Esophagus squamous epithelium (tissue), 5 donors: ENCODE measurements at regions not wholly inside any gene's neighbourhood (a gene's known extent, or its start where the extent isn't known, plus 50 kb on each side); places are given as distances from the start of the nearest gene placed in this dataset.

Experiments
- DNase-seq: peaks from one replicate; lab custom pipeline; 2025; lab: John Stamatoyannopoulos, UW
- H3K27ac ChIP-seq, 4 donors: fragments of 200-600 bp; sonication (generic); one replicate each; pipeline ENCODE4 v1.5.1; 2016 to 2019; ENCODE audit warnings: mild to moderate bottlenecking in 1 of 4
- H3K27me3 ChIP-seq, 4 donors: fragments of 200-600 bp; sonication (generic); 1 replicate in 3 of 4; 2 replicates in 1 of 4; pipeline versions ENCODE4 v1.5.1 to v1.6.0; 2017 to 2021; ENCODE audit warnings: antibody characterized with exemption in 1 of 4
- H3K36me3 ChIP-seq, 3 donors: fragments of 200-600 bp; sonication (generic); one replicate each; pipeline ENCODE4 v1.5.1; 2016 to 2019
- H3K4me1 ChIP-seq, 3 donors: fragments of 200-600 bp; sonication (generic); one replicate each; pipeline ENCODE4 v1.5.1; 2017 to 2019
- H3K4me3 ChIP-seq, 4 donors: fragments of 200-600 bp; sonication (generic); 1 replicate in 3 of 4; 2 replicates in 1 of 4; pipeline ENCODE4 v1.5.1; 2016 to 2019; ENCODE audit warnings: mild to moderate bottlenecking in 2 of 4, moderate library complexity in 1 of 4
- H3K9me3 ChIP-seq, 3 donors: fragments of 200-600 bp; sonication (generic); one replicate each; pipeline ENCODE4 v1.5.1; 2016 to 2019
- CTCF ChIP-seq, 6 experiments: fragments of 450-650 bp in 4 of 6; fragments of 200-600 bp in 2 of 6; sonication (generic) in 2 of 6; IDR thresholded peaks; one replicate each; pipeline ENCODE4 v1.5.1; 2016 to 2019; ENCODE audit warnings: antibody characterized with exemption in 6 of 6, mild to moderate bottlenecking in 4 of 6, moderate library complexity in 4 of 6
- POLR2A ChIP-seq, 4 donors: fragments of 450-650 bp; IDR thresholded peaks; one replicate each; pipeline ENCODE4 v1.6.1; 2017; ENCODE audit warnings: antibody characterized with exemption in 4 of 4, mild to moderate bottlenecking in 4 of 4, moderate library complexity in 3 of 4
- WGBS, 2 donors: methylation state at CpG; one replicate each; pipeline ENCODE4 v1.1.5; 2018; 5-methylcytosine and 5-hydroxymethylcytosine counted together
- intact Hi-C: fragments of 100-400 bp; cut with DNase I; formaldehyde crosslinking; loops from one replicate; pipeline ENCODE4 v1.15.0; 2022
- donor health status: DM: yes; HTN: yes; CAD: no.

- H3K36me3 ChIP-seq, result no peaks in the 10 kb centered on the region
- TF ChIP-seq CTCF (IDR thresholded peaks at IDR 0.05) (no peak), POLR2A (IDR thresholded peaks at IDR 0.05) (no peak)
- peaks cover 0 to 81% (median 0%) of the 10 kb centered on the region in 4 donors for H3K27me3 ChIP-seq
- H3K4me3 ChIP-seq, result no peak overlapping the region
- intact Hi-C loops, result no loop called here
- H3K4me1 ChIP-seq, result no peaks in the 10 kb centered on the region
- no peak for DNase-seq
- H3K9me3 ChIP-seq, result no peaks in the 10 kb centered on the region
- H3K27ac ChIP-seq, result no peak overlapping the region
- WGBS, 2 donors, result 46 to 47% methylated on average over 3 of the region's 3 CpGs
Measured at GRCh38 chr15:79213650-79214049, 68.9 kb upstream of the ANKRD34C start.

- no peaks in the 10 kb centered on the region for H3K4me1 ChIP-seq
- H3K9me3 ChIP-seq, result no peaks in the 10 kb centered on the region
- no peaks in the 10 kb centered on the region for H3K36me3 ChIP-seq
- intact Hi-C loops, result no loop called here
- H3K27ac ChIP-seq, result no peak overlapping the region
- peaks cover 0 to 86% (median 0%) of the 10 kb centered on the region in 4 donors for H3K27me3 ChIP-seq
- 67 to 90% methylated on average over 2 to 9 of the region's 11 CpGs for WGBS, 2 donors
- no peak for DNase-seq
- no peak overlapping the region for H3K4me3 ChIP-seq
- TF ChIP-seq POLR2A (IDR thresholded peaks at IDR 0.05) (no peak), CTCF (IDR thresholded peaks at IDR 0.05) (no peak)
Measured at GRCh38 chr15:79212589-79213157, 69.8 kb upstream of the ANKRD34C start.

GRCh38 chr15:79211481-79211880 lies 71.0 kb upstream of the ANKRD34C start:
- no peak for DNase-seq
- intact Hi-C loops, result no loop called here
- H3K9me3 ChIP-seq, result no peaks in the 10 kb centered on the region
- no peaks in the 10 kb centered on the region for H3K4me1 ChIP-seq
- WGBS, 2 donors, result 84 to 92% methylated on average over 1 of the region's 1 CpG
- peaks cover 0 to 85% (median 0%) of the 10 kb centered on the region in 4 donors for H3K27me3 ChIP-seq
- no peak for TF ChIP-seq POLR2A (IDR thresholded peaks at IDR 0.05)
- no peak for TF ChIP-seq CTCF (IDR thresholded peaks at IDR 0.05)
- H3K27ac ChIP-seq, result no peak overlapping the region
- no peaks in the 10 kb centered on the region for H3K36me3 ChIP-seq
- no peak overlapping the region for H3K4me3 ChIP-seq

- Histone ChIP-seq H3K4me3 (no peak overlapping the region), H3K27ac (no peak overlapping the region), H3K36me3 (no peaks in the 10 kb centered on the region), H3K27me3 (peaks cover 0 to 95% (median 0%) of the 10 kb centered on the region in 4 donors), H3K4me1 (no peaks in the 10 kb centered on the region), H3K9me3 (no peaks in the 10 kb centered on the region)
- no peak for TF ChIP-seq POLR2A (IDR thresholded peaks at IDR 0.05)
- TF ChIP-seq CTCF (IDR thresholded peaks at IDR 0.05), result no peak
- WGBS, 2 donors, result 7 to 11% methylated on average over 12 to 17 of the region's 17 CpGs
- intact Hi-C loops, result no loop called here
- no peak for DNase-seq
Measured at GRCh38 chr15:79209690-79210089, 72.8 kb upstream of the ANKRD34C start.

GRCh38 chr15:79209116-79209515 lies 73.4 kb upstream of the ANKRD34C start:
- DNase-seq, result no peak
- Histone ChIP-seq H3K4me3 (no peak overlapping the region), H3K4me1 (no peaks in the 10 kb centered on the region), H3K9me3 (no peaks in the 10 kb centered on the region), H3K36me3 (no peaks in the 10 kb centered on the region), H3K27me3 (peaks cover 0 to 95% (median 0%) of the 10 kb centered on the region in 4 donors), H3K27ac (no peak overlapping the region)
- no peak for TF ChIP-seq POLR2A (IDR thresholded peaks at IDR 0.05)
- no peak for TF ChIP-seq CTCF (IDR thresholded peaks at IDR 0.05)
- 70 to 77% methylated on average over 7 of the region's 7 CpGs for WGBS, 2 donors
- intact Hi-C loops, result no loop called here
